ENCODE measurements at regions not wholly inside any gene's neighbourhood (a gene's known extent, or its start where the extent isn't known, plus 50 kb on each side); places are given as distances from the start of the nearest gene placed in this dataset.

DNA sequence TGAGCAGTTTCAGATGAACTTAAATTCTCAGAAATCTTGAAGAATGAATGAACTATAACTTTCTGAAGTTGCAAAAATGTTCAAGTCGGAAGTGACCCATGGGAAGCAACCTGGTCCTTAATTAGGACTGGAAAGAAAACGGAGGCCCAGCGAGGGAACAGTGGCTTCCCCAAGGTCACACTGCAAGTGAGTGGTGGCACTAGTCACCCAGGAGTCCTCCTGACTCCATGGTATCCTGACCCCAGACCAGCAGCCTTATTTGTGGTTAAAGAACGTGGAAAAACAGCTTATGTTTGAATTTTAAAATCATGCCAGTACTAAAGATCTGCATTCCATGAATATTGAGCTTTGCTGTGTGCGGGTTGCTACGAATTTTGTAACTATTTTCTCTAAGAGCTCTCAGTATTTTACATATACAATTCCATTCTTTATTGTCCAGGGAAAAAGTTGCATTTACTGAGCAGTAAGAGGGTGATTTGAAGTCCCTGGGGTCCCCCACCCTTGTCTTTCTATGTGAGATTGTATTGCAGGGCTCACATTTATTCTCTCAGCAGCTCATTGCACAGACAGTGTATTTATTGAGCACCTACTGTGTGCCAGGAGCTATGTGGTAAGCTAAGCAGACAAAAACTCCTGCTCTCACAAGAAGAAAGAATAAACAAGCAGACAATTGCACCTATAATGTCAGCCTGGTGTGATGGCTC is 61.6 kb upstream of the ATP5PO start:
- no peak overlapping the region for H3K4me3 ChIP-seq
- H3K27ac ChIP-seq: peak overlapping the region; percentile 72 to 90 (median 81)
- TF ChIP-seq POLR2A (IDR thresholded peaks at IDR 0.05): no peak
- TF ChIP-seq, protein P1, sequence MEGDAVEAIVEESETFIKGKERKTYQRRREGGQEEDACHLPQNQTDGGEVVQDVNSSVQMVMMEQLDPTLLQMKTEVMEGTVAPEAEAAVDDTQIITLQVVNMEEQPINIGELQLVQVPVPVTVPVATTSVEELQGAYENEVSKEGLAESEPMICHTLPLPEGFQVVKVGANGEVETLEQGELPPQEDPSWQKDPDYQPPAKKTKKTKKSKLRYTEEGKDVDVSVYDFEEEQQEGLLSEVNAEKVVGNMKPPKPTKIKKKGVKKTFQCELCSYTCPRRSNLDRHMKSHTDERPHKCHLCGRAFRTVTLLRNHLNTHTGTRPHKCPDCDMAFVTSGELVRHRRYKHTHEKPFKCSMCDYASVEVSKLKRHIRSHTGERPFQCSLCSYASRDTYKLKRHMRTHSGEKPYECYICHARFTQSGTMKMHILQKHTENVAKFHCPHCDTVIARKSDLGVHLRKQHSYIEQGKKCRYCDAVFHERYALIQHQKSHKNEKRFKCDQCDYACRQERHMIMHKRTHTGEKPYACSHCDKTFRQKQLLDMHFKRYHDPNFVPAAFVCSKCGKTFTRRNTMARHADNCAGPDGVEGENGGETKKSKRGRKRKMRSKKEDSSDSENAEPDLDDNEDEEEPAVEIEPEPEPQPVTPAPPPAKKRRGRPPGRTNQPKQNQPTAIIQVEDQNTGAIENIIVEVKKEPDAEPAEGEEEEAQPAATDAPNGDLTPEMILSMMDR (IDR thresholded peaks at IDR 0.05): no peak
- no peak for DNase-seq
- H3K4me1 ChIP-seq: peaks cover 11 to 33% (median 22%) of the 10 kb centered on the region in 3 donors
- H3K9me3 ChIP-seq: no peaks in the 10 kb centered on the region
- intact Hi-C loops (cut with DNase I): no loop called here
- H3K36me3 ChIP-seq: no peaks in the 10 kb centered on the region
- WGBS, 2 donors: 72 to 73% methylated on average over 6 of the region's 6 CpGs
- H3K27me3 ChIP-seq: no peaks in the 10 kb centered on the region

DNA sequence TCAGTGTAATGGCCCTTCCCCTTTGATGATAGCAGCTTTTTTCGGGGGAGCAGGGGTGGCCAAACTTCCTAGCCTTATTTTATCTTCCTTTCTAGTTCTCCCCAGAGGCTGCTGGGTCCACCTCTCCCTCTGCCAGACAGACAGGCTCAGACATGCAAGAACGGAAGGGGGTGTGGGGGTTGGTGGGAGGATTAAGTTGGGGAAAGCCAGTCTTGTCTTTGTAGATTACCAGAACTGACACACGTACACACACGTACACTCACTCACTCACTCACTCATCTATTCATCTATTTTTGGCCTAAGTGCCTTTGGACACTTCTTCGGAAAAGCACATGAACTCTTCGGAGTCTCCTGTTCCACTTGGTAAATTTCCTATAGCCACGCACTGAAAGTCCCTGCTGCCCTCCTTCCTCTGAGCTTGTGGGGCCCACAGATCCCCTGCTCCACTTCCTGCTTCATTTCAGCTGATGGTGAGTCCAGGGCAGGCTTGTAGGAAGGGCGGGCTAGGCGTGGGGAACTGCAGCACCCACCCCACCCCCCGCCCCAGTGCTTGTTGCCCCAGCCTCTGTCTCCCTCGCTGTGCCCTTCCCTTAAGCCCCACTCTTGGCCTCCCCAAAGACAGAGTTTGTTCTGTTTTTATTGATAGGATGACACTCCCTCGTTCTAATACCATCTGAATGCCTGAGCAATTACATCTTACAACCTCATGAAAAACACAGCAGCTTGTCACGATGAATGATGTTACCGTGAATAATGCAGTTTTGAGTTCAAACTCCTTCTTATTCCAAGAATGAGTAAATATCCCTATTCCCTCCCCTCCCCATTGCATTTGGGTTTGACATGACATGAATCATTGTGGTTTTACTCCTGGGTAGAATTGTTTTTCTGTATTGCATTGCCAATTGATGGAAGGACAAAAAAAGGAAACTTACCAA is 60.7 kb upstream of the ATP5PO start:
- Histone ChIP-seq H3K4me3 (peak overlapping the region in 1 of 4 donors; percentile 32), H3K27ac (peak overlapping the region; percentile 72 to 90 (median 81)), H3K9me3 (no peaks in the 10 kb centered on the region), H3K27me3 (no peaks in the 10 kb centered on the region), H3K4me1 (peaks cover 11 to 41% (median 22%) of the 10 kb centered on the region in 3 donors), H3K36me3 (no peaks in the 10 kb centered on the region)
- TF ChIP-seq, protein P1 (IDR thresholded peaks at IDR 0.05): no peak
- no peak for TF ChIP-seq POLR2A (IDR thresholded peaks at IDR 0.05)
- intact Hi-C loops (cut with DNase I): no loop called here
- 9 to 15% methylated on average over 13 to 14 of the region's 14 CpGs for whole genome bisulfite sequencing, 2 donors
- no peak for DNase-seq

DNA sequence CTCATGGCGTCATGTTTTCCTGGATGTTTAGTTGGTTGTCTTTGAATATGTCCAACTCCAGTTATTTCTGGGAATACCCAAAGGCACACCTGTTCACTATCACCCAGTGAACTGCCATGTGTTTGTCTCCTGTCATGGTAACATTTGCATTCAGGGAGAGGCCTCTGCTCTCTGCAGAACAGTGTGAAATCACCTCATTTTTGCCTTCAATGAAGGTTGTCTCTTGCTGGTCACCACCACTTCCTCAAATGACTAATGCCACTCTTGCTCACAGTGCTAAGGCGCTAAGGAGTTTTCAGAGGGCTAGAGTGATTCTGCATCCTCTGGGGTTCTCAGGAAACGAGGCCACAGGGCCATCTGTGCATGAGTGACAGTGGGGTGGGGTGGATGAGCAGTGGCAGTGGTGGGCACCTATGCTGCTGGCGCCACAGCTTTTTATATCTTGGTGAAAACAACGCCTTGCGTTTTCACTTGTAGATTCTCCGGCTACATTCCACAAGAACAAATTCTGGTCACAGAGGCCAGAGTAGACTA is 60.0 kb upstream of the ATP5PO start:
- Histone ChIP-seq H3K9me3 (no peaks in the 10 kb centered on the region), H3K4me1 (peaks cover 11 to 49% (median 22%) of the 10 kb centered on the region in 3 donors), H3K36me3 (no peaks in the 10 kb centered on the region), H3K27ac (peak overlapping the region; percentile 72 to 90 (median 81)), H3K27me3 (no peaks in the 10 kb centered on the region), H3K4me3 (no peak overlapping the region)
- intact Hi-C loops (cut with DNase I): no loop called here
- TF ChIP-seq, protein P1 (IDR thresholded peaks at IDR 0.05): peak in 2 of 6 experiments; percentile 4 to 30
- no peak for TF ChIP-seq POLR2A (IDR thresholded peaks at IDR 0.05)
- 50 to 55% methylated on average over 3 to 6 of the region's 7 CpGs for WGBS, 2 donors
- no peak for DNase-seq

DNA sequence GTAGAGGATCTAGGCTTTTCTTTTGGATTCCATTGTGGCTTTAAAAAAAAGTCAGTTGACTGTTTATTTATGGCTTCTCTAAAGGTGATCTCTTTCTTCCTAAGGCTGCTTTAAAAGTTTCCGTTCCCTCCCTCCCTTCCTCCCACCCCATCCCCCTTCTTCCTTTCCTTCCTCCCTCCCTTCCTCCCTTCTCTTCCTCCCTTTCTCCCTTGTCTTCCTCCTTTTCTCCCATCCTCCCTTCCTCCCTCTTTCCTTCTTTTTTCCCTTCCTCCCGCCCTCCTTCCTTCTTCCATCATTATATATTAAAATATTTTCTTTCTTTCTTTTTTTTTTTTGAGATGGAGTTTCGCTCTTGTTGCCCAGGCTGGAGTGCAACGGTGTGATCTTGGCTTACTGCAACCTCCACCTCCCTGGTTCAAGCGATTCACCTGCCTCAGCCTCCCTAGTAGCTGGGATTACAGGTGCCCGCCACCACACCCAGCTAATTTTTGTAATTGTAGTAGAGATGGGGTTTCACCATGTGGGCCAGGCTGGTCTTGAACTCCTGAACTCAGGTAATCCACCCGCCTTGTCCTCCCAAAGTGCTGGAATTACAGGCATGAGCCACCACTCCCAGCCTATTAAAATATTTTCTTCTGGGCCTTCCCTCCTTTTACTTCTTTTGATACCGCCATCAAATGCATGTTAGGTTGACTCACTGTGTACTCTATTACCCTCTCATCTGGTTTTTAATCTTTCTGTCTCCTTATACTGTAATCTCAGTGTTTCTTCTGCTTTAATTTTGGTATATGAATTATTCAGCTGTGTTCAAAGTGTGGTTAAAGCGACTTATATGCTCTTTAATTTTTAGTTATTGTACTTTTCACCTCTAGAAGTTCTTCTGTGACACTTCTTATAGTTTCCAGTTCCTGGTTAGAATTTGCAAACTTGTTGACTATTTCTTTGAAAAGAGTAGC is 59.2 kb upstream of the ATP5PO start:
- Histone ChIP-seq H3K27me3 (no peaks in the 10 kb centered on the region), H3K9me3 (no peaks in the 10 kb centered on the region), H3K36me3 (no peaks in the 10 kb centered on the region), H3K4me1 (peaks cover 11 to 54% (median 23%) of the 10 kb centered on the region in 3 donors), H3K4me3 (no peak overlapping the region), H3K27ac (peak overlapping the region in 3 of 4 donors; percentile 13 to 90 (median 87))
- TF ChIP-seq POLR2A (IDR thresholded peaks at IDR 0.05): no peak
- TF ChIP-seq, protein P1 (IDR thresholded peaks at IDR 0.05): no peak
- no peak for DNase-seq
- 78 to 93% methylated on average over 9 of the region's 9 CpGs for WGBS, 2 donors
- intact Hi-C loops (cut with DNase I): no loop called here

Measured in esophagus squamous epithelium (tissue), 5 donors.